Liver (tissue), 8 donors: ENCODE measurements at regions not wholly inside any gene's neighbourhood (a gene's known extent, or its start where the extent isn't known, plus 50 kb on each side); places are given as distances from the start of the nearest gene placed in this dataset.

Experiments
- DNase-seq: peaks from one replicate; pipeline ENCODE4 v3.0.0-alpha.2; 2017; ENCODE audit warnings: low spot score
- H3K27ac ChIP-seq, 2 donors: one replicate each; pipeline ENCODE4 v1.7.0; 2013; ENCODE audit warnings: inconsistent platforms in 2 of 2, low read length in 2 of 2, control low read depth in 1 of 2, low read depth in 1 of 2, mild to moderate bottlenecking in 1 of 2
- H3K27me3 ChIP-seq, 4 donors: one replicate each; pipeline versions ENCODE4 v1.6.1 to v1.7.0; 2013; ENCODE audit warnings: low read length in 3 of 4, inconsistent platforms in 1 of 4, mild to moderate bottlenecking in 1 of 4, moderate library complexity in 1 of 4; ENCODE audit not compliant: control insufficient read depth in 4 of 4, insufficient read depth in 4 of 4
- H3K36me3 ChIP-seq, 4 donors: one replicate each; pipeline versions ENCODE4 v1.6.1 to v1.7.0; 2013; ENCODE audit warnings: low read length in 3 of 4, mild to moderate bottlenecking in 3 of 4, low read depth in 1 of 4, moderate library complexity in 1 of 4; ENCODE audit not compliant: control insufficient read depth in 4 of 4, insufficient read depth in 3 of 4
- H3K4me1 ChIP-seq, 4 donors: one replicate each; pipeline versions ENCODE4 v1.6.1 to v1.7.0; 2013; ENCODE audit warnings: low read length in 3 of 4, mild to moderate bottlenecking in 3 of 4, moderate library complexity in 1 of 4; ENCODE audit not compliant: control insufficient read depth in 4 of 4, insufficient read depth in 4 of 4
- H3K4me3 ChIP-seq, 3 donors: one replicate each; pipeline versions ENCODE4 v1.6.1 to v1.7.0; 2013; ENCODE audit warnings: low read length in 3 of 3, control low read depth in 1 of 3, low read depth in 1 of 3, mild to moderate bottlenecking in 1 of 3
- H3K9ac ChIP-seq, 2 donors: one replicate each; pipeline ENCODE4 v1.7.0; 2013; ENCODE audit warnings: low read length in 2 of 2, mild to moderate bottlenecking in 2 of 2, moderate library complexity in 2 of 2, control low read depth in 1 of 2, low read depth in 1 of 2
- H3K9me3 ChIP-seq, 4 donors: one replicate each; pipeline versions ENCODE4 v1.6.1 to v1.7.0; 2013; ENCODE audit warnings: low read length in 3 of 4; ENCODE audit not compliant: control insufficient read depth in 4 of 4
- EGR1 ChIP-seq, 2 donors: IDR thresholded peaks; 2 replicates each; pipeline ENCODE4 v1.6.1; 2016 to 2018; ENCODE audit warnings: antibody characterized with exemption in 2 of 2, low read depth in 2 of 2
- FOXA1 ChIP-seq: IDR thresholded peaks from 2 replicates; pipeline ENCODE4 v1.6.1; 2016; ENCODE audit warnings: antibody characterized with exemption
- FOXA2 ChIP-seq: IDR thresholded peaks from 2 replicates; pipeline ENCODE4 v1.6.1; 2016; ENCODE audit warnings: antibody characterized with exemption
- GABPA ChIP-seq, 2 donors: IDR thresholded peaks in 1 of 2; conservative IDR thresholded peaks in 1 of 2; 2 replicates each; pipeline ENCODE4 v1.6.1; 2016; ENCODE audit warnings: antibody characterized with exemption in 2 of 2, mild to moderate bottlenecking in 1 of 2, moderate library complexity in 1 of 2
- JUND ChIP-seq, 2 donors: IDR thresholded peaks; 2 replicates each; pipeline ENCODE4 v1.6.1; 2016; ENCODE audit warnings: antibody characterized with exemption in 2 of 2
- NR2F2 ChIP-seq: IDR thresholded peaks from 2 replicates; pipeline ENCODE4 v1.6.1; 2016; ENCODE audit warnings: antibody characterized with exemption
- RAD21 ChIP-seq, 2 donors: IDR thresholded peaks; 2 replicates each; pipeline ENCODE4 v1.6.1; 2016; ENCODE audit warnings: antibody characterized with exemption in 2 of 2, mild to moderate bottlenecking in 2 of 2
- RXRA ChIP-seq, 2 donors: IDR thresholded peaks; 2 replicates each; pipeline ENCODE4 v1.6.1; 2017 to 2018; ENCODE audit warnings: antibody characterized with exemption in 2 of 2, mild to moderate bottlenecking in 1 of 2
- SP1 ChIP-seq: IDR thresholded peaks from 2 replicates; pipeline ENCODE4 v1.6.1; 2018; ENCODE audit warnings: antibody characterized with exemption, mild to moderate bottlenecking
- TAF1 ChIP-seq: conservative IDR thresholded peaks from 2 replicates; pipeline ENCODE4 v1.6.1; 2016; ENCODE audit warnings: antibody characterized with exemption, mild to moderate bottlenecking
- YY1 ChIP-seq: IDR thresholded peaks from 2 replicates; pipeline ENCODE4 v1.6.1; 2016; ENCODE audit warnings: antibody characterized with exemption, mild to moderate bottlenecking
- WGBS: extraction: QIAGEN DNeasy Blood & Tissue Kit; methylation state at CpG from one replicate; pipeline ENCODE4 v1.1.7; 2013; 5-methylcytosine and 5-hydroxymethylcytosine counted together
- TF ChIP-seq, protein P1 (sequence below): IDR thresholded peaks from 2 replicates; pipeline ENCODE4 v1.6.1; 2016; ENCODE audit warnings: antibody characterized with exemption
- TF ChIP-seq, protein P2 (sequence below): IDR thresholded peaks from 2 replicates; pipeline ENCODE4 v1.6.1; 2016; ENCODE audit warnings: antibody characterized with exemption
- TF ChIP-seq, protein P3 (sequence below): fragments of 150-350 bp; IDR thresholded peaks from 2 replicates; pipeline ENCODE4 v1.5.1; 2017; ENCODE audit warnings: improper control_type of control experiment, low read depth, low read length; ENCODE audit not compliant: missing input control
- TF ChIP-seq, protein P4 (sequence below): IDR thresholded peaks from 2 replicates; pipeline ENCODE4 v1.6.1; 2016; ENCODE audit warnings: antibody characterized with exemption
- TF ChIP-seq, protein P5 (sequence below): IDR thresholded peaks from 2 replicates; pipeline ENCODE4 v1.6.1; 2016; ENCODE audit warnings: antibody characterized with exemption, mild to moderate bottlenecking
- donor health status: healthy.
- donor health status: healthy.
- donor health status: healthy.
- donor health status: healthy.
- donor health status: healthy.

DNA sequence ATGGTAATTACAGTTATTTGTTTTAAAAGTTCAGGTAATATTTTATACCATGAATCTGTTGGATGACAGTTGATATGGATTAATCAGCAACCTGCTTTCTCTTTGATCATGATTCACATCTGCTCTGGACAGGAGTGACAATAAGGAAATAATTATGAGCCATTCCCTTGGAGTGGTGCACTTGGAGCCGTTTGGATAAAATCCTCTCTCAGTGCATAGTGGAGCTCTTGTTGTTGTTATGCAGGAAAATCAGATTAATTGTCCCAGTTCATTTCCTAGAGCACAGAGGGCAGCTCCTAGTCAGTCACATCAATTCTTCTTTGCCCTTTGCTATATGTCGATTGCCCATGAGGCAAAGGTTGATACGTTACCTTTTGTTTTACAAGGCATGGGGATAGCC is 668.3 kb upstream of the NR3C2 start (continued):
- TF ChIP-seq, protein P1, sequence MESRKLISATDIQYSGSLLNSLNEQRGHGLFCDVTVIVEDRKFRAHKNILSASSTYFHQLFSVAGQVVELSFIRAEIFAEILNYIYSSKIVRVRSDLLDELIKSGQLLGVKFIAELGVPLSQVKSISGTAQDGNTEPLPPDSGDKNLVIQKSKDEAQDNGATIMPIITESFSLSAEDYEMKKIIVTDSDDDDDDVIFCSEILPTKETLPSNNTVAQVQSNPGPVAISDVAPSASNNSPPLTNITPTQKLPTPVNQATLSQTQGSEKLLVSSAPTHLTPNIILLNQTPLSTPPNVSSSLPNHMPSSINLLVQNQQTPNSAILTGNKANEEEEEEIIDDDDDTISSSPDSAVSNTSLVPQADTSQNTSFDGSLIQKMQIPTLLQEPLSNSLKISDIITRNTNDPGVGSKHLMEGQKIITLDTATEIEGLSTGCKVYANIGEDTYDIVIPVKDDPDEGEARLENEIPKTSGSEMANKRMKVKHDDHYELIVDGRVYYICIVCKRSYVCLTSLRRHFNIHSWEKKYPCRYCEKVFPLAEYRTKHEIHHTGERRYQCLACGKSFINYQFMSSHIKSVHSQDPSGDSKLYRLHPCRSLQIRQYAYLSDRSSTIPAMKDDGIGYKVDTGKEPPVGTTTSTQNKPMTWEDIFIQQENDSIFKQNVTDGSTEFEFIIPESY: no peak
- TF ChIP-seq EGR1 (IDR thresholded peaks at IDR 0.05; ENCODE audit: low read depth in 2 of 2): no peak

DNA sequence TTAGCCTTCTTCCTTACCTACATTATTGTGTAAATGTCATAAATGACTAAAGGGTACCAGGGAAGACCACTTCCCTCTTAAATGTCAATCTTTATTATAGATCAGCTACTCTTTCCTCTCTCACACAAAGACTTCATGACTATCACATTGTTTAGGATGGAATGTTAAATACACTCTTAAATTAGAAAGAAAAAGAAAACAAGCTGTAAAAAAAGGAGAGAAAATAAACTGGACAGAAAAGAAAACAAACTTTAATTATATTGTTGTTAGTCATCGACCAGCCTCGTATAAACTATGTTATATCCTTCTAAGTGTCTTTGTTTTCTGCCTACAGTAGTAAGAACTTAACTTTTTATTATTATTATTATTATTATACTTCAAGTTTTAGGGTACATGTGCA is 666.4 kb upstream of the NR3C2 start:
- DNase-seq: no peak
- WGBS: 88% methylated on average over 2 of the region's 2 CpGs
- no peaks in the 10 kb centered on the region for H3K4me1 ChIP-seq
- H3K27me3 ChIP-seq: no peaks in the 10 kb centered on the region
- no peak overlapping the region for H3K27ac ChIP-seq
- H3K9me3 ChIP-seq: no peaks in the 10 kb centered on the region
- H3K9ac ChIP-seq: no peak overlapping the region
- H3K4me3 ChIP-seq: no peak overlapping the region
- TF ChIP-seq, protein P2, sequence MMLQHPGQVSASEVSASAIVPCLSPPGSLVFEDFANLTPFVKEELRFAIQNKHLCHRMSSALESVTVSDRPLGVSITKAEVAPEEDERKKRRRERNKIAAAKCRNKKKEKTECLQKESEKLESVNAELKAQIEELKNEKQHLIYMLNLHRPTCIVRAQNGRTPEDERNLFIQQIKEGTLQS: no peak
- TF ChIP-seq SP1: no peak
- TF ChIP-seq, protein P3, sequence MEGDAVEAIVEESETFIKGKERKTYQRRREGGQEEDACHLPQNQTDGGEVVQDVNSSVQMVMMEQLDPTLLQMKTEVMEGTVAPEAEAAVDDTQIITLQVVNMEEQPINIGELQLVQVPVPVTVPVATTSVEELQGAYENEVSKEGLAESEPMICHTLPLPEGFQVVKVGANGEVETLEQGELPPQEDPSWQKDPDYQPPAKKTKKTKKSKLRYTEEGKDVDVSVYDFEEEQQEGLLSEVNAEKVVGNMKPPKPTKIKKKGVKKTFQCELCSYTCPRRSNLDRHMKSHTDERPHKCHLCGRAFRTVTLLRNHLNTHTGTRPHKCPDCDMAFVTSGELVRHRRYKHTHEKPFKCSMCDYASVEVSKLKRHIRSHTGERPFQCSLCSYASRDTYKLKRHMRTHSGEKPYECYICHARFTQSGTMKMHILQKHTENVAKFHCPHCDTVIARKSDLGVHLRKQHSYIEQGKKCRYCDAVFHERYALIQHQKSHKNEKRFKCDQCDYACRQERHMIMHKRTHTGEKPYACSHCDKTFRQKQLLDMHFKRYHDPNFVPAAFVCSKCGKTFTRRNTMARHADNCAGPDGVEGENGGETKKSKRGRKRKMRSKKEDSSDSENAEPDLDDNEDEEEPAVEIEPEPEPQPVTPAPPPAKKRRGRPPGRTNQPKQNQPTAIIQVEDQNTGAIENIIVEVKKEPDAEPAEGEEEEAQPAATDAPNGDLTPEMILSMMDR: no peak
- no peak for TF ChIP-seq RAD21 (IDR thresholded peaks at IDR 0.05)
- TF ChIP-seq, protein P4, sequence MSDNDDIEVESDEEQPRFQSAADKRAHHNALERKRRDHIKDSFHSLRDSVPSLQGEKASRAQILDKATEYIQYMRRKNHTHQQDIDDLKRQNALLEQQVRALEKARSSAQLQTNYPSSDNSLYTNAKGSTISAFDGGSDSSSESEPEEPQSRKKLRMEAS: no peak
- no peak for TF ChIP-seq FOXA2
- no peak for TF ChIP-seq FOXA1
- no peak for TF ChIP-seq YY1
- no peaks in the 10 kb centered on the region for H3K36me3 ChIP-seq

DNA sequence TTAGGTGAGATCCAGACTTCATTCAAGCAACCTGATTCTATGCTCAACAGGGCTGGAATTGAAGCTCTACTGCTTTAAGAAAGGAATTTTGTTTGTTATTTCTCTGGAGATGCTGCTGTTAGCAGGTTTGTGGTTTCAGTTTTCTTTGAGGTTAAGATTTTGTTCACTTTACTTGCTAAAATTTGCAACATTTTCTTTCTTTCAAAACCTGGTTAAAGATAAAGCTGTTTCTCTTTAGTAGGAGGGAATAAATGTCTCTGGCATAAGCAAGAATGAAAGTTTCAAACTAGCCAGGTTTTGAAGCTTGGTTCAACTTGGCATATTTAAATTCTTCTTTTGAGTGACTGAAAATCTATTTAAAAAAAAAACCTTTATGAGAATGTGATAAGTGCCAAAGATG is 660.6 kb upstream of the NR3C2 start:
- H3K36me3 ChIP-seq: no peaks in the 10 kb centered on the region
- peaks cover 0 to 11% (median 1%) of the 10 kb centered on the region in 4 donors for H3K9me3 ChIP-seq
- no peak overlapping the region for H3K27ac ChIP-seq
- H3K4me1 ChIP-seq: no peaks in the 10 kb centered on the region
- TF ChIP-seq FOXA2: no peak
- no peak for TF ChIP-seq JUND (IDR thresholded peaks at IDR 0.05)
- TF ChIP-seq NR2F2: no peak
- TF ChIP-seq, protein P5, sequence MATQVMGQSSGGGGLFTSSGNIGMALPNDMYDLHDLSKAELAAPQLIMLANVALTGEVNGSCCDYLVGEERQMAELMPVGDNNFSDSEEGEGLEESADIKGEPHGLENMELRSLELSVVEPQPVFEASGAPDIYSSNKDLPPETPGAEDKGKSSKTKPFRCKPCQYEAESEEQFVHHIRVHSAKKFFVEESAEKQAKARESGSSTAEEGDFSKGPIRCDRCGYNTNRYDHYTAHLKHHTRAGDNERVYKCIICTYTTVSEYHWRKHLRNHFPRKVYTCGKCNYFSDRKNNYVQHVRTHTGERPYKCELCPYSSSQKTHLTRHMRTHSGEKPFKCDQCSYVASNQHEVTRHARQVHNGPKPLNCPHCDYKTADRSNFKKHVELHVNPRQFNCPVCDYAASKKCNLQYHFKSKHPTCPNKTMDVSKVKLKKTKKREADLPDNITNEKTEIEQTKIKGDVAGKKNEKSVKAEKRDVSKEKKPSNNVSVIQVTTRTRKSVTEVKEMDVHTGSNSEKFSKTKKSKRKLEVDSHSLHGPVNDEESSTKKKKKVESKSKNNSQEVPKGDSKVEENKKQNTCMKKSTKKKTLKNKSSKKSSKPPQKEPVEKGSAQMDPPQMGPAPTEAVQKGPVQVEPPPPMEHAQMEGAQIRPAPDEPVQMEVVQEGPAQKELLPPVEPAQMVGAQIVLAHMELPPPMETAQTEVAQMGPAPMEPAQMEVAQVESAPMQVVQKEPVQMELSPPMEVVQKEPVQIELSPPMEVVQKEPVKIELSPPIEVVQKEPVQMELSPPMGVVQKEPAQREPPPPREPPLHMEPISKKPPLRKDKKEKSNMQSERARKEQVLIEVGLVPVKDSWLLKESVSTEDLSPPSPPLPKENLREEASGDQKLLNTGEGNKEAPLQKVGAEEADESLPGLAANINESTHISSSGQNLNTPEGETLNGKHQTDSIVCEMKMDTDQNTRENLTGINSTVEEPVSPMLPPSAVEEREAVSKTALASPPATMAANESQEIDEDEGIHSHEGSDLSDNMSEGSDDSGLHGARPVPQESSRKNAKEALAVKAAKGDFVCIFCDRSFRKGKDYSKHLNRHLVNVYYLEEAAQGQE: no peak
- TF ChIP-seq FOXA1: no peak
- no peak for TF ChIP-seq RXRA (IDR thresholded peaks at IDR 0.05)
- no peak for TF ChIP-seq TAF1
- TF ChIP-seq RAD21 (IDR thresholded peaks at IDR 0.05): no peak
- TF ChIP-seq EGR1 (IDR thresholded peaks at IDR 0.05; ENCODE audit: low read depth in 2 of 2): no peak
- no peak for TF ChIP-seq SP1
- TF ChIP-seq GABPA (IDR thresholded peaks at IDR 0.05 in 1 of 2, conservative IDR thresholded peaks at IDR 0.05 in 1 of 2): no peak
- TF ChIP-seq YY1: no peak
- TF ChIP-seq, protein P4: no peak
- TF ChIP-seq, protein P3: no peak
- no peak overlapping the region for H3K9ac ChIP-seq
- no peaks in the 10 kb centered on the region for H3K27me3 ChIP-seq
- no peak overlapping the region for H3K4me3 ChIP-seq
- no peak for DNase-seq
